GM19328 (cell line): ENCODE measurements at regions not wholly inside any gene's neighbourhood (a gene's known extent, or its start where the extent isn't known, plus 50 kb on each side); places are given as distances from the start of the nearest gene placed in this dataset.

Experiments used
- ATAC-seq: cut with Tn5 transposase; IDR thresholded peaks from one replicate; pipeline ENCODE4 v1.9.1; 2021; ENCODE audit warnings: mild to moderate bottlenecking, moderate library complexity; ENCODE audit not compliant: unreplicated experiment

DNA sequence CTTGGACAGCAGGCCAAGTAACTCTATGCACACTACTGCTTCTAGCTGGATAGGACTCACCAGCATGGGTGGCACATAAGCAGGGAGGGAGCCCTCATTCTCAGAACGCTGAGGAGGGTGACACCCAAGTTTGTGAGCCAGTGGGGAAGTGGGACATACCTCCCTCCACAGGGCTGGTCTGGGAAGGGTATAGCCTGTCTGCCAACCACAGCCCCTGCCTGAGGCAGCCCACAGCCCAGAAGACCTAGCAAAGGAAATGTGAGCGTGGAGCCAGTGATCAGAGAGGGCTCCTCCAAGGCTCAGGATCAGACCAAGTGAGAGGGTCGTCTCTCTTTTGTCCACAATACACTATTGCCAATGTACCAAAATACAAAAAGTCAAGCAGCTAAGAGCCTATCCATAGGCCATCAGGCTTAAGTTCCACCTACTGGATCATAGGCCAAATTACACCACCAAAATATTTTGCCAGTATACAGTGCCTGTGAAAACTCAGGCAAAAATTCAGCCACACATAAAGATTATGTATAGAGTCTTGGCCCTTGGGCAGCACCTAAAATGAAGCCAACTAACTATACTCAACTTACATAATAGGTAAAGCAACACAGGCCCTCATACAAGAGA is 1203.1 kb downstream of the PCDH18 start:
- no peak for ATAC-seq

DNA sequence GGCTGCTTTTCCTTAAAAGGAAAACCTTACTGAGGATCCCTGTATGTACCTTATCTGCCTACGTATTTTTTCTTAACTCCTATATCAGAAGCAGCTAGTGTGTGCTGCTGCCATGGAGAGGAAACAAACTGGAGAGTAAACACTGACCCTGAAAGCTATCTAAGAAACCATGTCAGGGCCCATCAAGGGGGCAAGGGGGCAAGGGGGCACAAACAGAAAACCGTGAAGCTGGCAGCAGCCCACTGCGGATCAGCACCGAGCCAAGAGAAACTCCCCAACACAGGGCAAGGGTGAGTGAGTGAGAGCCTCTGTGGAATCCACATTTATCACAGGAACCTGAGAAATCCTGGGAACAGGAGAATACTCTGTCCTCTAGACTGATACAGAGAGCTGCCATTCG is 1204.2 kb downstream of the PCDH18 start:
- no peak for ATAC-seq

DNA sequence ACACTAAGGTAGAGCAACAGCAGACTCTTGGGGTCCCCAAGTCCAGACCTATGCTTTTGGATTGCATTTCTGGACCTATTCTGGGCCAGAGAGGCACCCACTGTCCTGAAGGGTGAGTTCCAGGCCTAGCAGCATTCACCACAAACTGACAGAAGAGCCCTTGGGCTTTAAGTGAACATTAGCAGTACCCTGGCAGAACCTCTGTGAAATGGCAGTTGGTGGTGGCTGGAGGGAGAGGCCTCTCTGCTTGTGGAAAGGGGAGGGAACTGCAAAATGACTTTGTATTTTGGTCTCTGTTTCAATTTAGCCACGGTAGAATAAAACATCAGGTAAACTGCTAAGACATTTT is 1211.9 kb downstream of the PCDH18 start:
- ATAC-seq = no peak

DNA sequence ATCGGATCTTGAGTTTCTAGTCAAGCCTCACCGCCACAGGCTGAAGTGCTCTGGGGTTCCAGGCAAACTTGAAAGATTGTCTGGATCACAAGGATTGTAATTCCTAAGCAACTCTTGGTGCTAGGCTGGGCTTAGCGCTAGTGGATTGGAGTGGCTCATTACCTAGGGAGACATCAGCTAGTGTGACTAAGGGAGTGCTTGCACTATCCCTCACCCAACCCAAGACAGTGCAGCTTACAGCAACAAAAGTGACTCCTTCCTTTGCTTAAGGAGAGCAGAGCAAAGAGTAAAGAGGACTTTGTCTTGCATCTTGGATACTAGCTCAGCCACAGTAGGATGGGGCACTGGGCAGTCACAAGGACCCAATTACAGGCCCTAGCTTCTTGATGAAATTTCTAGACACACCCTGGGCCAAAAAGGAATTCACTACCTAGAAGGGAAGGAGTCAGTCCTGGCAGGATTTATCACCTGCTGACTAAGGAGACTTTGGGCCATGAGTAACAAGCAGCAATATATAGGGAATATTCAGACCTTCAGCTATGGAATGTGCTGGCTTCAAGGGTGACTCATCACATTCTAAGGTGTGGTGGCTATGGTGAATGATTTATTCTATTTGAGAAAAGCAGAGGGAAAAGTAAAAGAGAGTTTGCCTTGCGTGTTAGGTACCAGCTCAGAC is 1212.4 kb downstream of the PCDH18 start:
- ATAC-seq = no peak

DNA sequence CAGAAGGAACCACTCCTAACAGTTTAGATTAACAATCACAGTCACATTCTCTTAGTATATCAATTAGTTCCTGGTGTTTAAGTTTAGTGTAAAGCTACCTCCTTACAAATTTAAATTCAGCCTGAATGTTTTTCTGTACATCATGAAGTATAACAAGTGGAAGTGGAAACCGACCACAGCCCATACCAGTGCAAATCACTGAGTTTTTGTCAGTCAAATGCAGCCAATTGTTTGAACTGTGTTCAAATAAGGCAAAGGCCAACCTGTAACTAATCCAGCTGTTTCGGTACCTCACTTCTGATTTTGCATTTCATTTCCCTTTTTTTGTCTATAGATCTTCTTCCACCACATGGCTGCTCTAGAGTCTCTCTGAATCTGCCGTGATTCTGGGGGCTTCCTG is 1215.3 kb downstream of the PCDH18 start:
- no peak for ATAC-seq

DNA sequence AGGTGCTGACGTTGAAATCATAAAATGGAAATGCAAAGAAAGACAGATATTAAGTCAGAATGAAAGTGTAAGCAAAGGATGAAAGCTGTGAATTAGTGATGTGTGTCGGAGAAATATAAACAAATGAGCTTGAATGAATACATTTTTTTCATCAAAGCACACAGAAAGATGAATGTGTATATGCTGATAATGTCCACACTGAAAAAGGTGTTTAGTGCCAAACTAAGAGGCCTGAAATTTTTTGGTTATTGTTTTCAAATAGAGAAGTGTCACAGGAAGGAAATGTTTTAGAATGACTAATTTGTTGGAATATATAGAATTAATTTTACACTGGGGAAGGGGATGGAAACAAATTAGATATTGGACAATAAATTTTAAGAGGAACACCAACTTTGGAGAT is 1217.6 kb downstream of the PCDH18 start:
- ATAC-seq = no peak

DNA sequence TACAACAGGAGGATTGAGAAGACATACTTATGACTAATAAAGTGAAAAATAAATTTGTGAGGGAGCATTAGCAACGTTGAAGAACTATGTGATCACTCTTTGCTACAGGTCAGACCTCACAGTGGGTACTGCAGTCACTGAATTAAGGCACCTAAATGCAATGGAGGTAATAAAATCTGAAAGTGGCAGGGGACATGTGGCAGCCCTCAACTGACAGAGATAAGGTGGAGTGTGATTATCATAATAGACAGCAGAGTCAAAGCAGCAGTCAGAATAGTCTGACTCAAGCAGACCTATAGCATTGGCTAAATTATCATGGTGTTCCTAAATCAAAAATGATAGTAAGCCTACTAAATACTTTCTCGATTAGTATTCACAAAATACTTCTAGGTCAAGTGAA is 1220.5 kb downstream of the PCDH18 start:
- ATAC-seq = no peak

DNA sequence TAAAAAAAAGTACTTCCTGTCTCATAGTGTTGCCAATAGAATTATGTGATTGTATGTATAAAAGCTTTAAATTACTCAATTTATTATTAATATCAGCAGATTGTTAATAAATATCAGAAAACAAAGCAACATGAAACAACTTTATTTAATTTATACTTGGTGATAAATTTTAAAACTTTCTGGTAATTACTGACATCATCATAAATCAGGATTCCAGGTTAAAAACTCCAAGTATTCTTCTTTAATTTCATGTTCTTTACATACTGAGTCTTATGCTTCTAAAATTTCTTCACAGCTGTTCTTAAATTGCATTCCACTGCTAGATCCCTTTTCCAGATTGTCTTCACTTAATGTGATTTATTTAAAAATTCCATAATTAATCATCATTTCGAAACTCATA is 1224.5 kb downstream of the PCDH18 start:
- no peak for ATAC-seq

DNA sequence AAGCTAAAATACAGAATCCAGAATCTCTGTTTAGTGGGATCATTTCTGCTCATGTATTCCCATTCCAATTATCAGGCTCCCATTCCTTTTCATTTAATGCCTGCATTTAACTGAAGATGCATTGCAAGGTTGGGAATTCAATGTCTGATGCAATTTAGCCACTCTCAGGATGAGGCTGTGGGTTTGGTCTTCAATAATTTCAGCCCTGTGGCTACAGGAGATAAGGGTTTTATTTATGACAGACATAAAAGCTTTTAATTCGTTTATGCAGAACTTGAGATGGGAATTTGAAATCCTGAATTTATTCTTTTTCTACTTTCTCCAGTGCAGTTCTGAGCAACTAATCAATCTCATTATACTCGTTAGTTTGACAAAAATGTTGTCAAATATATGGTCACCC is 1225.9 kb downstream of the PCDH18 start:
- ATAC-seq = no peak

DNA sequence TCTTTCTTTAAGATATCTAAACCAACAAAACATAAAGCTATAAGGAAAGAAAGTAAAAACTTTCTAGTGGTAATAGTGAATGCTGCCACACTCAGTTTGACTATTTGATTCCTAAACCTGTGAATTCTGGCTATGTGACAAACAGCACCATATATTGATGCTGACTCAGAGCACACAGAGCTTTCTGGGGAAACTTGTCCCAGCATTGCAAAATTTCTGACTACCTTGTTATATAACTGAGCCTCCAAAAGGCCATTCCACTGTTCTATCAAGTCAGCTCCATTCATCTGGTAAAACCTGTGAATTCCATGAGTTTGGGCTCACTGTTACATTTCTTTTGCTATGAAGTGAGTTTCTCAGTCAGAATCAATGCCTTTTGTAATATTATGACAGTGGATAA is 1229.7 kb downstream of the PCDH18 start:
- no peak for ATAC-seq

DNA sequence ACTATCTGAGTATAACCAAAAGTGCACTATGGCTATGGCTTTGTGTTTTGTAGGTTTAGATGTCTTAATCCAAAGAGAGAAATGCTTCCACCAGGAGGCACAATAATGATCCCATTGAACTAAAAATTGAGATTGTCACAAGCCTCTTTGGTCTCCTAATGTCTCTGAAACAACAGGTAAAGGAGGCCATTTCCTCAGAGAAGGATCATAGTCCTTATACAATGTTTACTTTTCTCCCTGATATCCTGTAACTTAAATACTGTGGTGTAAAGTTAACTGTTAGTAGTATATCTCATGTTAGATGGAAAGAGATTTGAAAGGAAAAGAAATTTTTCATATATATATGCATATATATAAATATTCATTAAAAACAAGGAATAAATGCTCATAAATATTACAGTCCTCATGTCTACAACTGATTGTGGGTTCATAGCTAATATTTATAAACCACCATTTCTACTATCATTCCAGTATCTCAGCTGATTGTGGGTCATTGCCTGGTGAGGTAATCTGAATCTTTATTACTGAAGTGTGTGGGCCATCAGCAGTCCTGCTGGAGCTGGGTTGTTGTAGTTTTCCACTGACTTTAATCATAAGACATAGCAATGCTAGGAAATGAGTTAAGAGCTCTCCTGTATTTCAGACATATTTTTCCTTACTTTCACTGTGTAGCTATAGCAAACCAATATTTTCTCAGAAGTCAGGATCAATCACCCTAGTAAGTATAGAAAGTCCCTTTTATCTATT is 1230.4 kb downstream of the PCDH18 start:
- ATAC-seq = no peak

DNA sequence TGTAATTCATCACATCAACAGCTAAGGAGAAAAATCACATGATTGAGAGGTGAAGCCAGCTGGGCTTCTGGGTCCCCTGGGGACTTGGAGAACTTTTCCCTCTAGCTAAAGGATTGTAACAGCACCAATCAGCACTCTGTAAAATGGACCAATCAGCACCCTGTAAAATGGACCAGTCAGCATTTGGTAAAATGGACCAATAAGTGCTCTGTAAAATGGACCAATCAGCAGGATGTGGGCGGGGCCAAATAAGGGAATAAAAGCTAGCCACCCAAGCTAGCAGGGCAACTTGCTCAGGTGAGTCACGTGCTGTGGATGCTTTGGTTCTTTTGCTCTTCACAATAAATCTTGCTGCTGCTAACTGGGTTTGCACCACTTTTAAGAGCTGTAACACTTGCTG is 1248.3 kb downstream of the PCDH18 start:
- no peak for ATAC-seq

DNA sequence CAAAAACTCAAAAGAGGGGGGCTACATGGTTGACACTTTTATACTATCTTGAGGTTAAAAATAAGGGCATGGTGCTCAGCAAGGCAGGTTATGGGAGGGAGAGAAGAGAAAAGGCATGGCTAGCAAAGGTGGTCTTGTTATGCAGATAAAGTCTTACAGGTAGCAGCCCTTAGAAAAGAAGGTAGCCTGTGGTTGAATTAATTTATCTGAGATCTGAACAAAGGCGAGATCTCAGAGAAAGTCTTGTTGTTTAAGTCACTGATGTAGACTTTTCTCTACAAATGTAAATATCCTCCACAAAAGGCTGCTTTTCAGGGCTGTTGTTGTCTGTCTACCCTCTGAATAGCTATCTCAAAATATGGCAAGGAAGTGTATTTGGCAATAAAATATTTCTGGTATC is 1250.4 kb downstream of the PCDH18 start:
- no peak for ATAC-seq

DNA sequence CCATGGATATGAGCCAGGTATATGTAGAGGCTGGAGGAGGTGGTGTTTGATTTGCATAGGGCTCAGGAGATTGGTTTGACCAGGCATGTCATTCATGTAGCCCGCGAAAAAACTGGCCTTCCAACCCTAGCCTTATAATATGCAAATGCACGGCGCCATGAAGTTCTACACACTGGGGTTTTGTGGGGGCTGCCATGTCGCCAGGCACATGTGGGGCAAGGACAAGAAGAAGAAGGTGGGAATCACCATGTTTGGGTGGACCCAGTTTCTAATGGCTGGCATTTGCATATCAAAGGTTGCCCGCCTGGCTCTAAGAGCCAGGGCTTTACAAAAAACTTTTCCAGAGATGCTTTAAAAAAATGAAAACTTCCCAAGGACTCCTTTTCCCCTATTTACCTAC is 1251.0 kb downstream of the PCDH18 start:
- no peak for ATAC-seq

DNA sequence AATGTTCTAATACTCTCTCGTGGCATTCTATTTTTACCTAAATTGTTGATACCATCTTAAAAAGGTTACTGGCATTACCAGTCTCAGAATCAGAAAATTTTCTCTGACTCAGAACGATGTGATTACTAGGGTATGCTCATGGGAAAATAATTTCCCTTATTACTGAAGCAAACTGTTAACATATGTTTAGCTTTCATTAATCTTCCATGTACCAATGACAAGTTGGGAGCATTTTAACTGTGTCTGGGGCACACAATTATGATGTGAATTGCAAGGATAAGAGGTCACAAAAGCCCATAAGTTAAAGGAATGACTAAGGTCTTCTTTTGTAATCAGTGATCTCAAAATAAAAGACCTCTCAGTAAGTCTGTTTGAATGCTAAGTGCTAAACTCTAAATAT is 1254.6 kb downstream of the PCDH18 start:
- ATAC-seq = no peak

DNA sequence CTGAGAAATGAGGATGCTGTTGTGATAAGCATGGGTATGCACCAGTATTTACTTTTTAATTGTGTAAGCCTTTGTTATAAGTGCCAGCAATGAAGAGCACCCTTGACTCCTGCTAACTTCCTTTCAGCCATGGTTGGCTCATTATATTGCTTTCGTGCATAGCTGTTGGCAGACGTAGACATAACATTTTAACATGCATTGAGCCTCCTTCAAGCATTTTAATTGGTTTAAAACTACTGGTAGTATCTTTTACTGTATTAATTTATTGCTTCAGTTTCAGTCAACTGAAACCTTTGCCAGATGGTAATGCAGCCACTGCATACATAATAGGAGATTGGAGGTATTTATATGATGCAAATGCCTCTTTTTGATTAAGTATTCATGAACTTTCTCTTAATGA is 1285.4 kb downstream of the PCDH18 start:
- no peak for ATAC-seq

DNA sequence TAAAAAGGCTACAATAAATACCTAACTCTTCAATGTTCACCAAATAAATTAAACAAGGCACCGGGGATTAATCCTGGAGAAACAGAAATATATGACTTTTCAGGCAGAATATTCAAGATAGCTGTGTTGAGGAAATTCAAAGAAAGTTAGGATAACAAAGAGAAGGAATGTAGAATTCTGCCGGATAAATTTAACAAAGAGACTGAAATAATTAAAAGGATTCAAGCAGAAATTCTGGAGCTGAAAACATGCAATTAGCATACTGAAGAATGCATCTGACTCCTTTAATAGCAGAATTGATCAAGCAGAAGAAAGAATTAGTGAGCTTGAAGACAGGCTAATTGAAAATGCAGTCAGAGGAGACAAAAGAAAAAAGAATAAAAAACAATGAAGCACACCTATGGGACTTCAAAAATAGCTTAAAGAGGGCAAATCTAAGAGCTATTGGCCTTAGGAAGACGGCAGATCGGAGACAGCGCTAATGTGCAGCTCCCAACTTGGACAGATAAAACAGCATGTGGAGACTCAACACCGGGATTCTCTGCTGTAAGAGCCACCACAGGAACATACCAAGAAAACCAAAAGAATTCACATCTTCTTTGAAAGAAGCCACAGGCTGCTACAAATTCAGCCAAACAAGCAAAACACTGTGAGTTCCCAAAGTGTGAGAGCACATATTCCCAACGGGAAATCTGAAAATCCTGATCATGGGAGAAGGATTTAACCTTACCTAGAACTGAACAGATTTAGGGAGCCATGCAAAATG is 1290.9 kb downstream of the PCDH18 start:
- ATAC-seq = no peak

DNA sequence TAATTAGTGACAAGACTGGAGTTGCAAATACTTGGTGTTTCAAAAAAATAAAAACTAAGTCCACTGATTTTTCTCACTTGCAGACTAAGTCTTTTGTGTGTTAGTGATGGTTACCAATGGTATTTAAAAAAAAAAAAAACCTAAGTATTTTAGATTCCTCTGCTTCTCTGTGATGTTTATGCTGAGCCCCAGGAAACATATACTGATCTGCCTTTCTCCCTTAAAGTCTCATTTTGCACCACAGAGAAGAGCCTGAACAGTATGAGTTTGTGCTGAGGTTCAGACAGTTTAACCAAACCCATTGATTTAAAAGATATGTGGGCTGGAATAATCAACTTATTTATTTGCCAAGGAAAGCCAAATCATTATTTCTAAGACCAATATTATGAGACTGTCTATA is 1305.0 kb downstream of the PCDH18 start:
- ATAC-seq = no peak

DNA sequence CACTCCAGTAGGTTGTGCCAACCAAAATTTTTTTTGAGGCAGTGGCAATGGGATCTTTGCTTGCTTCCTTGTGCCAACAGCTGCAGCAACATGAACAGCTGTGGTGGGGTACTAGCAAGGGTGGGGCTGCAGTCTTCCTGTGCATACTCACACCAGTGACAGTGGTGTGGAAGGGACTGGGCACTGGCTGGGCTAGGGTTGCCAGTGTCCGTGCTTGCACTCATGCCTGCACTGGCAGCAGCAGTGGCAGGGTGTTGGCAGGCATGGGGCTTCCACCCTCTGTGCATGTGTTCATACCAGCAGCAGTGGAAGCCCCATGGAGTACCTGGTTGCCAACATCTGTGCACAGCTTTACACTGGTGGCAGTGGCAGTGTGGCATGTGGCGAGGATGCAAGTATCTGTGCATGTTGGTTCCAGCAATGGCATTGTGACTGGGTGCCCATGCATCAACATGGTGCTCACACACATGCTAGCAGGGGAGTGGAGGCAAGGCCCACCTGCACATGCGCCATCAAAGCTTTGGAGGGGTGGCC is 1312.6 kb downstream of the PCDH18 start:
- ATAC-seq = no peak

DNA sequence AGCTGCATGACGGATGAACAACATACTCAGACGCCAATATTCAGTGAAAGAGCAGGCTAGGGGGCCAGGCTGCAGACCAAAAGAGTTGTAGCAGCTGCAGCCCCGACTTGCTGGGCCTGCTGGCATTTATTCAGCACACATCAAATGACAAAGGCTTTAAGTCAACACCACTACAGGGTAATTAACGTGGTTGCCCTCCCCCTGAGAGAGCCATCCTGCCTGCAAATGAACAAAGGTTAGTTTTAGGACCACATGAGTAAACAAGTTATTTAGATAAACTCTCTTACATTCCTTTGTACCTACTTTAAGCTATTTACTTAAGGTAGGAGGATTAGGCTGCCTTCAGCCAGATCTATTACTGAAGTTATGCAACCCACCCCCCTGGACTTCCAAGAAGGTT is 1329.1 kb downstream of the PCDH18 start:
- no peak for ATAC-seq

DNA sequence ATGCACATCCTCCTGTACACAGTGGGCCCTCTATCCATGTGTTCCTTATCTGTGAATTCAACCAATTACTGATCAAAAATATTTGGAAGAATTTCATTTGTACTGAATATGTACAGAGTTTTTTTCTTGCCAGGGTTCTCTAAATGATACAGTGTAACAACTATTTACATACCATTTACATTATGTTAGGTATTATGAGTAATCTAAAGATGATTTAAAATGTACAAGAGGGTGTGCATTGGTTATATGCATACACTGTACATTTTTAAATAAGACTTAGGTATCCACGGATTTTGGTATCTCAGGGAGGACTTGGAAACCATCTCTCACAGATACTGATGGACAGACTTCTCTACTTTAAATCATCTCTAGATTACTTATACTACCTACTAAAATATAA is 1333.9 kb downstream of the PCDH18 start:
- ATAC-seq = no peak
